ENCODE measurements at regions not wholly inside any gene's neighbourhood (a gene's known extent, or its start where the extent isn't known, plus 50 kb on each side); places are given as distances from the start of the nearest gene placed in this dataset.

GRCh38 chr13:62613819-62614218 is 1198.2 kb upstream of the PCDH20 start:
- TF ChIP-seq EZH2 (IDR thresholded peaks at IDR 0.05), result no peak
- no peak for TF ChIP-seq POLR2AphosphoS5 (IDR thresholded peaks at IDR 0.05; ENCODE audit: borderline replicate concordance, low read depth, low read length)
